22Rv1 (cell line): ENCODE measurements at regions not wholly inside any gene's neighbourhood (a gene's known extent, or its start where the extent isn't known, plus 50 kb on each side); places are given as distances from the start of the nearest gene placed in this dataset.

Source experiments
- H3K27ac ChIP-seq: fragments of 450-650 bp; 2 replicates; pipeline ENCODE4 v1.5.1; 2017
- CTCF ChIP-seq: fragments of 450-650 bp; IDR thresholded peaks from 2 replicates; pipeline ENCODE4 v1.5.1; 2017; ENCODE audit warnings: mild to moderate bottlenecking
- ZFX ChIP-seq: fragments of 450-650 bp; IDR thresholded peaks from 2 replicates; pipeline ENCODE4 v1.6.1; 2017; ENCODE audit warnings: antibody characterized with exemption, borderline replicate concordance

- no peak for TF ChIP-seq ZFX
- TF ChIP-seq CTCF: no peak
- no peak overlapping the region for H3K27ac ChIP-seq
These were observed 211.0 kb downstream of the FOXA2 start for GRCh38 chr20:22373164-22373895.

GRCh38 chr20:22371843-22372242 lies 212.5 kb downstream of the FOXA2 start:
- no peak overlapping the region for H3K27ac ChIP-seq
- TF ChIP-seq ZFX: no peak
- TF ChIP-seq CTCF: no peak

GRCh38 chr20:22370137-22370536 lies 214.2 kb downstream of the FOXA2 start:
- no peak overlapping the region for H3K27ac ChIP-seq
- TF ChIP-seq CTCF: no peak
- no peak for TF ChIP-seq ZFX

GRCh38 chr20:22369100-22369499 lies 215.3 kb downstream of the FOXA2 start:
- H3K27ac ChIP-seq: no peak overlapping the region
- no peak for TF ChIP-seq CTCF
- TF ChIP-seq ZFX: no peak

- no peak overlapping the region for H3K27ac ChIP-seq
- TF ChIP-seq CTCF (no peak), ZFX (no peak)
These were observed 216.1 kb downstream of the FOXA2 start for GRCh38 chr20:22368235-22368634.

- TF ChIP-seq ZFX: no peak
- TF ChIP-seq CTCF: no peak
- no peak overlapping the region for H3K27ac ChIP-seq
These were observed 217.7 kb downstream of the FOXA2 start for GRCh38 chr20:22366631-22367030.

GRCh38 chr20:22354647-22355046 lies 229.7 kb downstream of the FOXA2 start:
- TF ChIP-seq ZFX (no peak), CTCF (no peak)
- no peak overlapping the region for H3K27ac ChIP-seq
